Stimulated activated naive B cell treated with anti-CD40 and anti-IgM and Interleukin-4, amounts not matched to agents 10 μg/mL and 1 μg/mL and 100 μg/mL, for 72 hours (primary cell): ENCODE measurements at regions not wholly inside any gene's neighbourhood (a gene's known extent, or its start where the extent isn't known, plus 50 kb on each side); places are given as distances from the start of the nearest gene placed in this dataset.
"Not testable (repeated sequence)": the region's sequence is repeated elsewhere in the genome, so short reads cannot be mapped to it uniquely, and the experiment has no call there.

Experiments
- ATAC-seq, 2 donors: fragments of 150-1000 bp; cut with Tn5 transposase; replicated peaks; 2 replicates each; pipeline ENCODE4 v1.10.0; 2021; ENCODE audit warnings: moderate library complexity in 1 of 2
- DNase-seq: peaks from one replicate; pipeline ENCODE4 v3.0.0; 2021
- H3K27ac Mint-ChIP-seq: one replicate; pipeline ENCODE4 v1.8.0; 2022; ENCODE audit warnings: mild to moderate bottlenecking, mixed read lengths
- H3K27me3 Mint-ChIP-seq, 2 donors: one replicate each; pipeline ENCODE4 v1.8.0; 2022; ENCODE audit warnings: mixed read lengths in 2 of 2
- H3K36me3 Mint-ChIP-seq, 2 donors: one replicate each; pipeline ENCODE4 v1.8.0; 2022; ENCODE audit warnings: mixed read lengths in 2 of 2, mild to moderate bottlenecking in 1 of 2
- H3K4me1 Mint-ChIP-seq, 2 donors: one replicate each; pipeline ENCODE4 v1.8.0; 2022; ENCODE audit warnings: mixed read lengths in 2 of 2, mild to moderate bottlenecking in 1 of 2
- H3K4me3 Mint-ChIP-seq, 2 donors: one replicate each; pipeline ENCODE4 v1.8.0; 2022; ENCODE audit warnings: mild to moderate bottlenecking in 2 of 2, mixed read lengths in 2 of 2, moderate library complexity in 1 of 2
- H3K9me3 Mint-ChIP-seq, 2 donors: one replicate each; pipeline ENCODE4 v1.8.0; 2022; ENCODE audit warnings: mixed read lengths in 2 of 2, mild to moderate bottlenecking in 1 of 2

DNA sequence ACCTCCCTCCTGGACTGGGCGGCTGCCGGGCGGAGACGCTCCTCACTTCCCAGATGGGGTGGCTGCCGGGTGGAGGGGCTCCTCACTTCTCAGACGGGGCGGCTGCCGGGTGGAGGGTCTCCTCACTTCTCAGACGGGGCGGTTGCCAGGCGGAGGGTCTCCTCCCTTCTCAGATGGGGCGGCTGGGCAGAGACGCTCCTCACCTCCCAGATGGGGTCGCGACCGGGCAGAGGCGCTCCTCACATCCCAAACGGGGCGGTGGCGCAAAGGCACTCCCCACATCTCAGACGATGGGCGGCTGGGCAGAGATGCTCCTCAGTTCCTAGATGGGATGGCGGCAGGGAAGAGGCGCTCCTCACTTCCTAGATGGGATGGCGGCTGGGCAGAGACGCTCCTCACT is 305.5 kb downstream of the SLITRK5 start:
- not testable (repeated sequence) for H3K4me3 Mint-ChIP-seq, H3K4me1 Mint-ChIP-seq, H3K27ac Mint-ChIP-seq, H3K36me3 Mint-ChIP-seq, DNase-seq, H3K27me3 Mint-ChIP-seq, ATAC-seq, H3K9me3 Mint-ChIP-seq

DNA sequence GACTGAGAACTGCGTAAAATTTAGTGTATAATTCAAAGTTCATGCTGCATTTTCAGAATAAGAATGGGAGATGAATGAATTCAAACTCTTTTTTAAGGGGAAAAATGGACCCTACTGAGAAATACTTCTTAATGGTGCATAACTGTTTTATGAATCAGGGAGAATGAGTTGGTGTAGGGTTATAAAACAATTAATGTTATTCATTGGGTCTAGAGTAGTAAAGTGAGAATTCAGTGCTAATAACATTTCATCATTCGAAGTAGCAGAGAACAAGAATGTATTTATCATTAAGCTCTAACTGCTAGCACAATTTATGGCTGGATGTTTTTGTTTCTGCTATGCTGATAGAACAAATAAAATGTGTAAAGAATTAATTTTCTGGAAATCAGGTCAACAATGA is 310.2 kb downstream of the SLITRK5 start:
- Mint-ChIP-seq H3K4me1 (no peaks in the 10 kb centered on the region), H3K27me3 (no peaks in the 10 kb centered on the region), H3K36me3 (no peaks in the 10 kb centered on the region), H3K4me3 (no peak overlapping the region), H3K9me3 (no peaks in the 10 kb centered on the region), H3K27ac (no peak overlapping the region)
- ATAC-seq: no peak
- DNase-seq: no peak

DNA sequence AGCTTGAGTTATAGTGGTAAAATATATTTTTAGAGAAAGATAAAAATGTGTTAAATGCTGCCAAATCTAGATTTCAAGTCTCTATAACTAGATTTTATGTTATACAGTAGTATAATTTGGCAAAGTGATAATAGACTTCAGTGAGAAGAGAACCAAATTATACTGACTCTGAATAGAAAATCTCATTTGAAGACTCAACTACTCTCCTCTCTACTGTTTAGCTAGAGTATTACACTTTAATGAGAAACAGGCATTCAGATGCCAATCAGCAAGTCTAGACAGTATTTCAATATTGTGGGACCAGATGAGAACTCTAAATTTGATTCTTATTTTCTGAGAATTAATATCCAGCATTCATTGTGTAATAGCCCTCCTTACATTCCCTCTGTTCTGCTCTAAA is 311.2 kb downstream of the SLITRK5 start:
- no peaks in the 10 kb centered on the region for H3K27me3 Mint-ChIP-seq
- no peak overlapping the region for H3K4me3 Mint-ChIP-seq
- DNase-seq: no peak
- H3K27ac Mint-ChIP-seq: no peak overlapping the region
- no peaks in the 10 kb centered on the region for H3K36me3 Mint-ChIP-seq
- H3K4me1 Mint-ChIP-seq: no peaks in the 10 kb centered on the region
- H3K9me3 Mint-ChIP-seq: no peaks in the 10 kb centered on the region
- ATAC-seq: no peak

DNA sequence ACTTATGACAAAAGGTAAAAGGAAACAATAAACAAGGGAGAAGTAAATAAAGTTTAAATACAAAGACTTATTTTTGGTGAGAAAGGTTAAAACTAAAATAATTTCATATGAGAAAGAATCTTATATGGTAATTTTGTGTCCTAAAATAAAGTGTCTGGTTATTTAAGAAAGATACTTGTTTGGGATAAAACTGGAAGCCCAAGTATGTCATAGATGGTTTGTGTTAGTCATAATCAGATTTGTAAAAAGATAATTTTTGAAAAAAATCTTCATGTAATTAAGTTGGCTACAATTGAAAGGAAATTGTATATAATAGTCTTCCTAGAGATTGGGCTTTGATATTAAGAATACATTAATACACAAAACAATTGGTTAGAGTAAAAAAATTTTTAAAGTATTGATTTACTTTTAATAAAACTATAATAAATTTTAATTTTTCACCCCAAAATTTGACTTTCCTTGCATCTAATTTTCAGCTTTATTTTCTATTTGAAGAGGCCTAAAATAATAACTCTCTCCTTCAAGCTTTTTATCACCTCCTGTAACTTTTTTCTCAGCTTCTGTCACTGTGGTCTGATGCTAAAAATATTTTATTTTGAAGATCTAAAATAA is 315.6 kb downstream of the SLITRK5 start:
- no peaks in the 10 kb centered on the region for H3K27me3 Mint-ChIP-seq
- H3K4me3 Mint-ChIP-seq: no peak overlapping the region
- no peaks in the 10 kb centered on the region for H3K4me1 Mint-ChIP-seq
- H3K36me3 Mint-ChIP-seq: no peaks in the 10 kb centered on the region
- H3K27ac Mint-ChIP-seq: no peak overlapping the region
- ATAC-seq (no peak), DNase-seq (no peak)
- H3K9me3 Mint-ChIP-seq: no peaks in the 10 kb centered on the region

DNA sequence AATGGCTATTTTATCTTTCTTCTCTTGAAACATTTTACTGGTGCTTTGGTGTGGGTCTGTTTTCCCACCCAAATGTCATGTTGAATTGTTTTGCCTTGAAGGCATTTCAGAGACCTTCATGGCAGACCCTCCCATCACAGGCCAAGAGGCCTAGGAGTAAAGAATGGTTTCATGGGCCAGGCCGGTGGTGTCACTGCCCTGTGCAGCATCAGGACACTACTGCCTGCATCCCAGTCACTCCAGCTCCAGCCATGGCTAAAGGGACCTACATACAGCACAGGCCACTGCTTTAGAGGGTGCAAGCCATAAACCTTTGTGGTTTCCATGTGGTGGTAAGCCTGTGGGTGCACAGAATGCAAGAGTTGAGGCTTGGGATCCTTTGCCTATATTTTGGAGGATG is 326.9 kb downstream of the SLITRK5 start:
- DNase-seq (no peak), ATAC-seq (no peak)

DNA sequence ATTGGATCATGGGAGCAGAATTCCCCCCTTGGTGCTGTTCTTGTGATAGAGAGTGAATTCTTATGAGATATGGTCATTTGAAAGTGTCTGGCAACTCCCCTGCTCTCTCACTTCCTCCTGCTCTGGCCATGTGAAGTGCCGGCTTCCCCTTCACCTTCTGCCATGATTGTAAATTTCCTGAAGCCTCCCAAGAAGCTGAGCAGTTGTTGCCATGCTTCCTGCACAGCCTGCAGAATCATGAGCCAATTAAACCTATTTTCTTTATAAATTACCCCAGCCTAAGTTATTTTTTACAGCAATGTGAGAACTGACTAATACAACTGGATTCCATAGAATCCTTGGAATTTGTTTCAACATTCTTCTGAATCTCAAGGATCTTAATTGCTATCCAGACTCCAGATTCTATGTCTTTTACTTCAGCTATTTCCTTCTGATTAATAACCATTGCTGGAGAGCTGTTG is 328.1 kb downstream of the SLITRK5 start:
- no peak for DNase-seq

More for the DNA sequence above, 326.9 kb downstream of the SLITRK5 start:
- H3K27me3 Mint-ChIP-seq: no peaks in the 10 kb centered on the region
- no peak overlapping the region for H3K4me3 Mint-ChIP-seq
- no peaks in the 10 kb centered on the region for H3K4me1 Mint-ChIP-seq
- H3K36me3 Mint-ChIP-seq: no peaks in the 10 kb centered on the region
- H3K9me3 Mint-ChIP-seq: no peaks in the 10 kb centered on the region
- H3K27ac Mint-ChIP-seq: no peak overlapping the region

DNA sequence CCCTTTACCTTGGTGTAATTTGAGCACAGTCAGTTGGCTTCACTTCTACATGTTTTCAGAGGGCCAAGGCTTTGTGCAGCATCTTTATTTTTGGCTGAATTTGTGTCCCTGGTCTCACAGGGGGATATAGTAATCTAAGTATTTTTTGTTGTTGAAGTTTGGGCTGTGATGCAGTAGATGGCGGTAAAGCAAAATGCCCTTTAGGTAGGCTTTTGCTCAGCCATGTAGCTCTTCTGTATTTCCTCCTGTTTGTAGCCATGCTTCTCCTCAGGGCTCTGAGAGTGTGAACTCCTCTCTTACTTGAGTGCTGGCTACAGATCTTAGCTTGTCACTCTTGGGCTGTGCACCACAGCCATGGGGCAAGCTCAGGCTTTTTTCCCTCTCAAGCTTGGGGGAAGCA is 328.6 kb downstream of the SLITRK5 start:
- Mint-ChIP-seq H3K4me1 (no peaks in the 10 kb centered on the region), H3K36me3 (no peaks in the 10 kb centered on the region), H3K27ac (no peak overlapping the region), H3K27me3 (no peaks in the 10 kb centered on the region), H3K4me3 (no peak overlapping the region), H3K9me3 (no peaks in the 10 kb centered on the region)
- no peak for DNase-seq
- ATAC-seq: peak in 1 of 2 donors; percentile 45

More for the DNA sequence above, 328.1 kb downstream of the SLITRK5 start:
- Mint-ChIP-seq H3K9me3 (no peaks in the 10 kb centered on the region), H3K27me3 (no peaks in the 10 kb centered on the region), H3K4me1 (no peaks in the 10 kb centered on the region), H3K4me3 (no peak overlapping the region), H3K27ac (no peak overlapping the region), H3K36me3 (no peaks in the 10 kb centered on the region)
- ATAC-seq: peak in 1 of 2 donors; percentile 27

DNA sequence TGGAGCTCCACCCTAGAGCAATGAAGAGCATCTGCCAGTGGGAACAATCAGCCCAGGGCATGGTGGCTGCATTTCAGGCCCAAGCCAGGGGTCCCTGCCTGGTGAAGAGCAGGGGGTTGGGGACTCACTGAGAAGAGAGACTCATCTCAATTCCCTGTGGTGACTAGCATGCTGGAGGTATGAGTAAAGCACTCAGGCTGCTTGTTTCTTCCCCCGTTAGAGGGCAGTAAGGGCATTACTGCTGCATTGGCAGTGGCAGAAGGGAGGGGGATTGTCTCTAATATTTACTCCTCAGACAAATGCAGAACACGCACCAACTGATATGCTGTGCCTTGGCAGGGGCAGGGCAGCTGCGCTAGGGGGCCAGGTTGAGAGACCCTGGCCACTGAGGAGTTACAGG is 329.1 kb downstream of the SLITRK5 start:
- H3K4me3 Mint-ChIP-seq: no peak overlapping the region
- DNase-seq: no peak
- no peaks in the 10 kb centered on the region for H3K4me1 Mint-ChIP-seq
- H3K27me3 Mint-ChIP-seq: no peaks in the 10 kb centered on the region
- peak in 1 of 2 donors; percentile 14 for ATAC-seq
- H3K9me3 Mint-ChIP-seq: no peaks in the 10 kb centered on the region
- H3K36me3 Mint-ChIP-seq: no peaks in the 10 kb centered on the region
- no peak overlapping the region for H3K27ac Mint-ChIP-seq

DNA sequence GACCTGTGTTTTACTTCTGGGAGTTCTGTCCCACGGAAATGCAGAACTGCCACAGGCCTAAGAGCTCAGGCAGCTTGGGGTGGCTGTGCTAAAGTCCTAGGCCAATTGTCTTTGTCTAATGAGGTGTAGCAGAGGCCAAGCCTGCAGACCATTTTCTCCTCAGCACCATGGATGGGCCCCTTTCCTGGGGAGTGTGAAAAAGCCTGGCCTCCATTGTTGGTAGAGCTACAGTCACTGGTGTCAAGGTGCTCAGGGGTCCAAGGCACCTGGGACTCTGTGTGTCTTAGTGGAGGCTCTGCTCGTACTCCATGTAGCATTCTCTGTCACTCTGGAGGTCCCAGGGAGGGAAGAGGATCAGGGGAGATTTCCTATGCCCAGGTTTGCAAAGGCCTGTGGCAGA is 329.6 kb downstream of the SLITRK5 start:
- ATAC-seq (peak in 1 of 2 donors; percentile 8), DNase-seq (no peak)
- H3K4me1 Mint-ChIP-seq: no peaks in the 10 kb centered on the region
- H3K36me3 Mint-ChIP-seq: no peaks in the 10 kb centered on the region
- H3K4me3 Mint-ChIP-seq: no peak overlapping the region
- no peak overlapping the region for H3K27ac Mint-ChIP-seq
- H3K27me3 Mint-ChIP-seq: no peaks in the 10 kb centered on the region
- H3K9me3 Mint-ChIP-seq: no peaks in the 10 kb centered on the region

DNA sequence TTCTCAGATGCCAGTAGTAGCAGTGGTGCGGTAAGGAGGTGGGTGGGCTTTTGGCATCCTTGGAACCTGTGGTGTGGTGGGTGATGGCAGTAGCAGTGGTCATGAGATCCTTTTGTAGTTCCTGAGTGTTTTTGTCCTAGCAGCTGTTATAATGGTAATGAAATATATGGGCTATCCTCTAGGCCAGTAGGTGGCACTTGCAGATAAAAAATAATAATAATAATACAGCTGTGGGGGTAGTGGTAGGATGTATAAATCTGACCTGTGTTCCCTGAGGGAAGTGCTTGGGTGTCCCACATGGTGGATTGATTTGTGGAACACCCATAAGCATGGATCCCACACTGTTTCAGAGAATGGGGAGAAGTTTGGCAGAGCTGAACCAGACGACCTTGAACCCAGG is 334.0 kb downstream of the SLITRK5 start:
- Mint-ChIP-seq H3K9me3 (no peaks in the 10 kb centered on the region), H3K27ac (no peak overlapping the region), H3K27me3 (no peaks in the 10 kb centered on the region), H3K4me1 (no peaks in the 10 kb centered on the region), H3K36me3 (no peaks in the 10 kb centered on the region), H3K4me3 (no peak overlapping the region)
- peak in 1 of 2 donors; percentile 51 for ATAC-seq
- no peak for DNase-seq

DNA sequence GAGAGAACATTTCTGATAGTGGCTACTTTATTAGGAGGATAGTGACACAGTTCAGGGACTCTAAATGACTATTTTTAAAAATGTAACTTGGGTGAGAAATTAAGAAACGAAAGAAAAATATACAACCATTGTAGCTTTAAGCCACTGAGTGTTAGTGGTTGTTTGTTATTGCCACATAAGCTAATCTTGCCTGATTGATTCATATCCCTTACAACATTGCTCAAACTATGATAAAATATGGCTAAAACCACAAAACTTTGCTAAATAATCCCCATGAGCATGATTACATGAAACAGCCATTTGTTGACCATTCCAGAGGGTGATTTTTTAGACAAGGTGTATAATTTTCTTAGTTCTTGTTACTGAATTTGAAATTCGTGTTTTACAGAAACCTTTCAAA is 343.4 kb downstream of the SLITRK5 start:
- H3K9me3 Mint-ChIP-seq: peaks cover 4 to 8% of the 10 kb centered on the region in 2 donors
- H3K27me3 Mint-ChIP-seq: no peaks in the 10 kb centered on the region
- no peak for ATAC-seq
- no peak for DNase-seq
- no peak overlapping the region for H3K27ac Mint-ChIP-seq
- H3K36me3 Mint-ChIP-seq: no peaks in the 10 kb centered on the region
- no peaks in the 10 kb centered on the region for H3K4me1 Mint-ChIP-seq
- no peak overlapping the region for H3K4me3 Mint-ChIP-seq

DNA sequence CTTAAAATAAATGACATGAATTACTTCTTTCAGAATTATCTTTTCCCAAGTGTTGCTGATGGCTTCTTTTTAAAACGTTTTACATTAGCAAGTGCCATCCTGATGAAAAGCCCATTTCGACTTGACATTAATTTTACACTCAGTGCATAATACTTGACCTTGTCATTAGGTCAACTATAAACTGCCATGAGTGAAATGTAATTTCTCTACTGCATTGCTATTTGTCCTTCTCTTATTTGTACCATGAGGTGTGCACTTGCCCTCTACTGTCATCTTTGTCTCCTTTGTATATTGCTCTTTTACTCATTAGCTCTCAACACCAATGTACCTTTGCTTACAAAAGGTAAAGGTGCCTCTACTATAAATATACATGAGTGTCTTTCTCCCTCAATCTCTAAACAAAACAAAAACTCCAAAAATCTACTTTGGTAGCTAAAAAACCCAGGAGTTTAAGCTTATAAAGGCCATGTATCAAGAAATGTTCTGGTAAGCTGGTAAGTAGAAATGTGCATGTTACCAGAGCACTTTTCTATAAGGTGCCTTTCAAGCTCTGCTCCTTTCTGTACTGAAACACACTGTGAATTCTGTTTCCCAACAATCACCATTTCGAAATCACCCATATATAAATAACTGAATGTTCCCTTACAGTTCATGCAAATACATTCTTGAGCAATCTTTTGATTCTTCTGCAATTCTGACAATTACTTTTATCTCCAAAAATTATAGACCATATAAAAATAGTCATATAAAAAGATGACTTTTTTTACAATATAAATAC is 351.4 kb downstream of the SLITRK5 start:
- no peaks in the 10 kb centered on the region for H3K27me3 Mint-ChIP-seq
- DNase-seq: no peak
- ATAC-seq: no peak
- no peaks in the 10 kb centered on the region for H3K36me3 Mint-ChIP-seq
- peaks cover 0 to 6% of the 10 kb centered on the region in 2 donors for H3K9me3 Mint-ChIP-seq
- no peak overlapping the region for H3K4me3 Mint-ChIP-seq
- no peaks in the 10 kb centered on the region for H3K4me1 Mint-ChIP-seq
- no peak overlapping the region for H3K27ac Mint-ChIP-seq

DNA sequence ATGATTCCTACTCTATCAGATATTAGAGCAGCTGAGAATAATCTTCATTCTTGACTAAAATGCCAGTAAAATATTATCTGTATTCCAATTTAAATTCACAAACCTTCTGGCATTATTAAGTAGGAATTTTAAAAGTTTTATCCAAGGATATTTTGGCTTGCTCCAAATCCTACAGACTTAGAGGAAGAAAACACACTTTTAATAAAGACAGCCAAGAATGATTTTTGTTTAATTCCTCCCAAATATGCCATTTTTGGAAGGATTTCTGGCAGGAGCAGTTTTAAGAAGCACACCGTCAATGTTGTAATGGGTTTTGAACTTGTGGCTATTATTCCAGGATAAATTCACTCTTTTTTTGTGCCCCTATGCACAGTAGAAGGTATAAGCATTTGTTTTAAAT is 355.1 kb downstream of the SLITRK5 start:
- H3K4me3 Mint-ChIP-seq: no peak overlapping the region
- H3K4me1 Mint-ChIP-seq: no peaks in the 10 kb centered on the region
- no peaks in the 10 kb centered on the region for H3K36me3 Mint-ChIP-seq
- no peak overlapping the region for H3K27ac Mint-ChIP-seq
- DNase-seq: no peak
- H3K9me3 Mint-ChIP-seq: no peaks in the 10 kb centered on the region
- H3K27me3 Mint-ChIP-seq: no peaks in the 10 kb centered on the region
- ATAC-seq: no peak

DNA sequence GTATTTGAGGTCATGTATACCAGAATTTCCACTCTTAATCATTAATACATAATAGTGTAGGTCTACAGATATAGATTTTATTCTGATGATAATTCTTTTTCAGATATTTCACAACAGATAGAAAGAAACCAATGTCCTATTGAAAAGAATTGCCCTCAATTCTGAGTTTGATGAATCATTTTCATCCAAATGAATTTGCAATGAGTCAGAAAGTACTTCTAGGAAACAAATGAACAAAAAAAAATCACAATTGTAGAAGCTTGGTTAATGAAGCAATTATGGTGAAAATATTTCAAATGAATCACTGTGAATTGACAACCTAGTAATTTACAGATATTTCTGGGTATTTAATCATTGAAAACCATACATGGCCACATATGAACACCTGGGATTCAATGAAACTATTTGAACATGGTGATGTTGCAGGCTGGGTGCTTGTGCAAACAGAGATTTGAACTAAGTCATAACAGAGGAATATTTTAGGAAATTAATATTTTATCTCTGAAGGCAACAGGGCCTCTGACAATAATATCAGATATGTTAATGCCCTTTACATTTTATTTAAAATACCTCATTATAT is 360.9 kb downstream of the SLITRK5 start:
- Mint-ChIP-seq H3K9me3 (no peaks in the 10 kb centered on the region), H3K27ac (no peak overlapping the region), H3K4me3 (no peak overlapping the region), H3K4me1 (no peaks in the 10 kb centered on the region), H3K36me3 (no peaks in the 10 kb centered on the region), H3K27me3 (no peaks in the 10 kb centered on the region)
- ATAC-seq (no peak), DNase-seq (no peak)

DNA sequence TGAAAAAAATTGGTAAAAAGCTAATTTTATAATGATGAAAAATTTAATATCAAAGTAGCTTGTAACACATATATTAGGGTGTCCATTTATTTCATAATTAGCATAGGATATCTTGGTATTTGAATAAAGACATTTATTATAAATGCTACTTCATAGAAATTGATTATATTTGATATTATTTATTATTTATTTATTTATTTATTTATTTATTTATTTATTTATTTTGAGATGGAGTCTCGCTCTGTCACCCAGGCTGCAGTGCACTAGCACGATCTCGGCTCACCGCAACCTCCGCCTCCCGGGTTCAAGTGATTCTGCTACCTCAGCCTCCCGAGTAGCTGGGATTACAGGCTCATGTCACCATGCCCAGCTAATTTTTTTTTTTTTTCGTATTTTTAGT is 365.0 kb downstream of the SLITRK5 start:
- not testable (repeated sequence) for ATAC-seq, H3K4me1 Mint-ChIP-seq, H3K9me3 Mint-ChIP-seq, H3K36me3 Mint-ChIP-seq, DNase-seq, H3K27ac Mint-ChIP-seq, H3K27me3 Mint-ChIP-seq, H3K4me3 Mint-ChIP-seq
